ENCODE measurements at regions not wholly inside any gene's neighbourhood (a gene's known extent, or its start where the extent isn't known, plus 50 kb on each side); places are given as distances from the start of the nearest gene placed in this dataset.
"Not testable (repeated sequence)": the region's sequence is repeated elsewhere in the genome, so short reads cannot be mapped to it uniquely, and the experiment has no call there.

- DNase-seq (ENCODE audit: low read depth in 2 of 2) = no peak
Observed at GRCh38 chr6:115443825-115444478, 616.7 kb downstream of the FRK start.

GRCh38 chr6:115442323-115442722 is 618.4 kb downstream of the FRK start:
- no peak for DNase-seq (ENCODE audit: low read depth in 2 of 2)

- DNase-seq (ENCODE audit: low read depth in 2 of 2) = no peak
Observed at GRCh38 chr6:115441651-115442050, 619.0 kb downstream of the FRK start.

- no peak for DNase-seq (ENCODE audit: low read depth in 2 of 2)
Observed at GRCh38 chr6:115415378-115415777, 645.3 kb downstream of the FRK start.

- DNase-seq (ENCODE audit: low read depth in 2 of 2) = not testable (repeated sequence)
Observed at GRCh38 chr6:115414916-115415315, 645.8 kb downstream of the FRK start.

GRCh38 chr6:115411756-115412155 is 648.9 kb downstream of the FRK start:
- no peak for DNase-seq (ENCODE audit: low read depth in 2 of 2)

GRCh38 chr6:115404446-115404845 is 656.2 kb downstream of the FRK start:
- DNase-seq (ENCODE audit: low read depth in 2 of 2) = no peak

- no peak for DNase-seq (ENCODE audit: low read depth in 2 of 2)
Observed at GRCh38 chr6:115398607-115399006, 662.1 kb downstream of the FRK start.

- DNase-seq (ENCODE audit: low read depth in 2 of 2) = no peak
Observed at GRCh38 chr6:115396112-115396906, 664.4 kb downstream of the FRK start.

GRCh38 chr6:115393821-115394220 is 666.9 kb downstream of the FRK start:
- no peak for DNase-seq (ENCODE audit: low read depth in 2 of 2)

- no peak for DNase-seq (ENCODE audit: low read depth in 2 of 2)
Observed at GRCh38 chr6:115370202-115370601, 690.5 kb downstream of the FRK start.

- no peak for DNase-seq (ENCODE audit: low read depth in 2 of 2)
Observed at GRCh38 chr6:115365783-115366182, 694.9 kb downstream of the FRK start.

GRCh38 chr6:115363379-115363778 is 697.3 kb downstream of the FRK start:
- DNase-seq (ENCODE audit: low read depth in 2 of 2) = no peak

- DNase-seq (ENCODE audit: low read depth in 2 of 2) = no peak
Observed at GRCh38 chr6:115362234-115362633, 698.5 kb downstream of the FRK start.

- DNase-seq (ENCODE audit: low read depth in 2 of 2) = no peak
Observed at GRCh38 chr6:115360602-115361325, 699.9 kb downstream of the FRK start.

GRCh38 chr6:115358616-115359015 is 702.1 kb downstream of the FRK start:
- no peak for DNase-seq (ENCODE audit: low read depth in 2 of 2)

GRCh38 chr6:115356371-115356770 is 704.3 kb downstream of the FRK start:
- no peak for DNase-seq (ENCODE audit: low read depth in 2 of 2)

GRCh38 chr6:115323001-115323400 is 737.7 kb downstream of the FRK start:
- no peak for DNase-seq (ENCODE audit: low read depth in 2 of 2)

- no peak for DNase-seq (ENCODE audit: low read depth in 2 of 2)
Observed at GRCh38 chr6:115319823-115320222, 740.9 kb downstream of the FRK start.

- no peak for DNase-seq (ENCODE audit: low read depth in 2 of 2)
Observed at GRCh38 chr6:115310156-115310555, 750.5 kb downstream of the FRK start.

GRCh38 chr6:115302731-115303130 is 758.0 kb downstream of the FRK start:
- DNase-seq (ENCODE audit: low read depth in 2 of 2) = no peak

GRCh38 chr6:115287467-115287866 is 773.2 kb downstream of the FRK start:
- no peak for DNase-seq (ENCODE audit: low read depth in 2 of 2)
